ENCODE measurements at regions not wholly inside any gene's neighbourhood (a gene's known extent, or its start where the extent isn't known, plus 50 kb on each side); places are given as distances from the start of the nearest gene placed in this dataset.

GRCh38 chr2:116719836-116720235 is 1094.7 kb upstream of the DDX18 start:
- Histone ChIP-seq H3K27ac (ENCODE audit: insufficient read depth, low read length) (no peak overlapping the region), H2BK15ac (ENCODE audit: low read depth, low read length) (no peak overlapping the region), H4K5ac (ENCODE audit: low read depth, low read length) (no peak overlapping the region), H3K4me2 (ENCODE audit: low read depth, low read length) (no peak overlapping the region), H4K20me1 (ENCODE audit: insufficient read depth, low read length) (no peaks in the 10 kb centered on the region), H3K4me3 (ENCODE audit: insufficient read depth, low read depth, low read length) (no peak overlapping the region), H3K9me3 (ENCODE audit: control insufficient read depth, insufficient read depth, low read length) (peaks cover 6% of the 10 kb centered on the region; the same call in 1 of the 2 replicates), H2BK120ac (ENCODE audit: low read depth, low read length) (no peak overlapping the region), H2AFZ (replicated peaks; ENCODE audit: low read length, poor library complexity) (no peak overlapping the region), H3K9ac (ENCODE audit: low read depth, low read length) (no peak overlapping the region), H3K79me1 (ENCODE audit: low read depth in 1 of 2, low read length in 2 of 2) (no peaks in the 10 kb centered on the region), H2AK9ac (replicated peaks; ENCODE audit: low read depth, low read length, poor library complexity) (no peak overlapping the region), H3K18ac (ENCODE audit: low read depth, low read length) (no peak overlapping the region), H3K14ac (replicated peaks; ENCODE audit: low read depth, low read length) (no peak overlapping the region), H3K36me3 (ENCODE audit: control insufficient read depth, insufficient read depth, low read length) (no peaks in the 10 kb centered on the region), H4K8ac (ENCODE audit: low read depth in 2 of 2, low read length in 2 of 2) (no peak overlapping the region), H3K9me1 (ENCODE audit: insufficient read depth, low read length) (no peaks in the 10 kb centered on the region), H4K91ac (ENCODE audit: insufficient read depth, low read depth, low read length) (no peak overlapping the region), H3K23ac (ENCODE audit: low read depth, low read length) (no peak overlapping the region), H3K4ac (ENCODE audit: low read depth, low read length) (no peak overlapping the region), H2BK20ac (ENCODE audit: low read depth, low read length) (no peak overlapping the region), H3K27me3 (ENCODE audit: control insufficient read depth, insufficient read depth, low read length) (no peaks in the 10 kb centered on the region), H3K56ac (ENCODE audit: extremely low read depth, insufficient read depth, low read length) (no peak overlapping the region), H2BK5ac (ENCODE audit: low read depth, low read length, poor library complexity, severe bottlenecking) (no peak overlapping the region), H3K4me1 (ENCODE audit: control insufficient read depth, insufficient read depth, low read length) (no peaks in the 10 kb centered on the region), H2AK5ac (ENCODE audit: low read depth, low read length) (no peak overlapping the region)
- BruUV-seq (replicated peaks) = no TSS peak
- ATAC-seq (ENCODE audit: low read depth) = no peak
- no CpG with 5 or more reads among the region's 2 CpGs for WGBS, 2 experiments (ENCODE audit: extremely low coverage in 2 of 2, insufficient read length in 1 of 2)
- intact Hi-C loops (cut with micrococcal nuclease) (no loop called here), dilution Hi-C loops (cut with HindIII; ENCODE audit: low sequenced_read_pairs, unreplicated experiment) (no loop called here), in situ Hi-C loops (cut with MboI; ENCODE audit: low sequenced_read_pairs) (no loop called here)
- no peak for TF ChIP-seq MAFK (IDR thresholded peaks at IDR 0.05; ENCODE audit: low read depth, low read length)
- no peak for TF ChIP-seq CHD1 (IDR thresholded peaks at IDR 0.05; ENCODE audit: low read depth, low read length)
- TF ChIP-seq NFE2L2 (IDR thresholded peaks at IDR 0.05; ENCODE audit: low read depth, low read length) = no peak
- TF ChIP-seq MAZ (IDR thresholded peaks at IDR 0.05; ENCODE audit: borderline replicate concordance, low read depth, low read length) = no peak
- TF ChIP-seq BHLHE40 (IDR thresholded peaks at IDR 0.05; ENCODE audit: low read depth, low read length) = no peak
- TF ChIP-seq, protein P1, sequence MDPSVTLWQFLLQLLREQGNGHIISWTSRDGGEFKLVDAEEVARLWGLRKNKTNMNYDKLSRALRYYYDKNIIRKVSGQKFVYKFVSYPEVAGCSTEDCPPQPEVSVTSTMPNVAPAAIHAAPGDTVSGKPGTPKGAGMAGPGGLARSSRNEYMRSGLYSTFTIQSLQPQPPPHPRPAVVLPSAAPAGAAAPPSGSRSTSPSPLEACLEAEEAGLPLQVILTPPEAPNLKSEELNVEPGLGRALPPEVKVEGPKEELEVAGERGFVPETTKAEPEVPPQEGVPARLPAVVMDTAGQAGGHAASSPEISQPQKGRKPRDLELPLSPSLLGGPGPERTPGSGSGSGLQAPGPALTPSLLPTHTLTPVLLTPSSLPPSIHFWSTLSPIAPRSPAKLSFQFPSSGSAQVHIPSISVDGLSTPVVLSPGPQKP (IDR thresholded peaks at IDR 0.05; ENCODE audit: borderline replicate concordance, low read depth, low read length) = no peak
- TF ChIP-seq RAD21 (IDR thresholded peaks at IDR 0.05; ENCODE audit: low read length) = no peak
- no peak for TF ChIP-seq POLR2A (IDR thresholded peaks at IDR 0.05; ENCODE audit: low read depth, low read length)
- TF ChIP-seq CEBPB (IDR thresholded peaks at IDR 0.05; ENCODE audit: low read depth, low read length) = no peak
- no peak for TF ChIP-seq RFX5 (IDR thresholded peaks at IDR 0.05; ENCODE audit: low read depth, low read length)
- TF ChIP-seq FOS (IDR thresholded peaks at IDR 0.05; ENCODE audit: low read depth, low read length) = no peak
- no peak for TF ChIP-seq RCOR1 (IDR thresholded peaks at IDR 0.05; ENCODE audit: insufficient replicate concordance, low read length)
- TF ChIP-seq, protein P2, sequence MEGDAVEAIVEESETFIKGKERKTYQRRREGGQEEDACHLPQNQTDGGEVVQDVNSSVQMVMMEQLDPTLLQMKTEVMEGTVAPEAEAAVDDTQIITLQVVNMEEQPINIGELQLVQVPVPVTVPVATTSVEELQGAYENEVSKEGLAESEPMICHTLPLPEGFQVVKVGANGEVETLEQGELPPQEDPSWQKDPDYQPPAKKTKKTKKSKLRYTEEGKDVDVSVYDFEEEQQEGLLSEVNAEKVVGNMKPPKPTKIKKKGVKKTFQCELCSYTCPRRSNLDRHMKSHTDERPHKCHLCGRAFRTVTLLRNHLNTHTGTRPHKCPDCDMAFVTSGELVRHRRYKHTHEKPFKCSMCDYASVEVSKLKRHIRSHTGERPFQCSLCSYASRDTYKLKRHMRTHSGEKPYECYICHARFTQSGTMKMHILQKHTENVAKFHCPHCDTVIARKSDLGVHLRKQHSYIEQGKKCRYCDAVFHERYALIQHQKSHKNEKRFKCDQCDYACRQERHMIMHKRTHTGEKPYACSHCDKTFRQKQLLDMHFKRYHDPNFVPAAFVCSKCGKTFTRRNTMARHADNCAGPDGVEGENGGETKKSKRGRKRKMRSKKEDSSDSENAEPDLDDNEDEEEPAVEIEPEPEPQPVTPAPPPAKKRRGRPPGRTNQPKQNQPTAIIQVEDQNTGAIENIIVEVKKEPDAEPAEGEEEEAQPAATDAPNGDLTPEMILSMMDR (conservative IDR thresholded peaks at IDR 0.05; ENCODE audit: low read depth, low read length) = no peak
- TF ChIP-seq SMC3 (IDR thresholded peaks at IDR 0.05; ENCODE audit: low read depth, low read length) = no peak
- no peak for TF ChIP-seq MXI1 (IDR thresholded peaks at IDR 0.05; ENCODE audit: borderline replicate concordance, low read depth, low read length)
- no peak for TF ChIP-seq USF2 (IDR thresholded peaks at IDR 0.05; ENCODE audit: low read depth, low read length)
- DNase-seq = no peak
- CTCF ChIA-PET = no interaction called here
- POLR2A ChIA-PET (ENCODE audit: unreplicated experiment) = no interaction called here
